H54 (cell line): ENCODE measurements at regions not wholly inside any gene's neighbourhood (a gene's known extent, or its start where the extent isn't known, plus 50 kb on each side); places are given as distances from the start of the nearest gene placed in this dataset.

Experiments used
- DNase-seq: peaks from one replicate; pipeline ENCODE4 v3.0.0; 2011; ENCODE audit warnings: low spot score, mixed read lengths; ENCODE audit not compliant: insufficient read length
- FAIRE-seq: peaks from 3 replicates; lab custom pipeline; 2011; peaks lifted over from hg19 to GRCh38; lab: Jason Lieb, UNC
- POLR2A ChIP-seq: IDR thresholded peaks from 2 replicates; pipeline ENCODE4 v1.6.1; 2011; ENCODE audit warnings: low read depth, mild to moderate bottlenecking, low read length

DNA sequence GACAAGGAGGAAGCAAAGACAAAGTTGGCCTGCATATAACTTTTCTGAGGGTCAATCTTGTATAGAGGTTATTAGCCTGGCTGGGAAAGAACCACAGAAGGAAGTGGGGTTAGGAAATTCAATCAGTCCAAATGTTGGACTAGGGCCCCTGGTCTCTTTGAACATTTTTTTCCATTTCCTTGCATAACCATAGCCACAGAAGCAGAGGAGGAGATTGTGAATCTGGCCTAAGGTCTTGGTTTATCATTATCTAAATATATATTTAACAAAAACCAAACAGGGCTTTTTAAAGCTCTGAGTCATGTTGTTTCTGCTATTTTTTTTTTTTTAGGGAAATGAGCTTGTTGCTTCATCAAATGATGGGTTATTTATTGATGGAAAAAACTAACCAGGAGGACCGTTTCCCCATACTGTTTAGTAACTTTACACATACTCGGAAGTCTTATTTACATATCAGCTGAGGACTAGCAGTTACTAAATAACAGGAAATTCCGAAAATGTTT, 97.7 kb upstream of the ACSL4 start:
- FAIRE-seq: no peak
- no peak for DNase-seq
- TF ChIP-seq POLR2A: no peak

DNA sequence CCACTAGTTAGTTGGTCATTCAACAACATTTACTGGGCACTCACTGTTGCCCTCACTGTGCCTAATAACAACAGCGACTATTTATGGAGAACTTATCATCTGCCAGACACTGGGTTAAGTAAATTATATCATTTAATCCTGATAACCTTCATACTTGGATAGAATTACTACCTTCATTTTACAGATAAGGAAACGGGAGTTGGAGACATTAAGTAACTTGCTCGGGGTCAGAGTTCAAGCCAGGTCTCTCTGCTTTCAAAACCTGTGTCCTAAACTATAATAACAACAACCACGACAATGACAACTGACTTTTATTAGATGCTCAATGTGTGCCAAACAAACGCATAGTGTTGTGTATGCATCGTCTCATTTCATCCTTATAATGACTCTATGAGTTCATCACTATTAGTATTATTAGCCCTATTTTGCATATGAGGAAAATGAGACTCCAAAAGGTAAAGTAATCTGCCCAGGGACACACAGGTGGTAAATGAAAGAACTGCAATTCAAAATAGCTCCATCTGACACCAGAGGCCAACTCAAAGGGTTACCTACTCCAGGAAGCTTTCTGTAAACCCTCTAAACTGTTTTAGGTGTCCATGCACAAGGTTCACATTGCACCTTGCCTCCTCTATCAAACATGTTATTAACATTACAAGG, 98.4 kb upstream of the ACSL4 start:
- no peak for FAIRE-seq
- no peak for TF ChIP-seq POLR2A

DNA sequence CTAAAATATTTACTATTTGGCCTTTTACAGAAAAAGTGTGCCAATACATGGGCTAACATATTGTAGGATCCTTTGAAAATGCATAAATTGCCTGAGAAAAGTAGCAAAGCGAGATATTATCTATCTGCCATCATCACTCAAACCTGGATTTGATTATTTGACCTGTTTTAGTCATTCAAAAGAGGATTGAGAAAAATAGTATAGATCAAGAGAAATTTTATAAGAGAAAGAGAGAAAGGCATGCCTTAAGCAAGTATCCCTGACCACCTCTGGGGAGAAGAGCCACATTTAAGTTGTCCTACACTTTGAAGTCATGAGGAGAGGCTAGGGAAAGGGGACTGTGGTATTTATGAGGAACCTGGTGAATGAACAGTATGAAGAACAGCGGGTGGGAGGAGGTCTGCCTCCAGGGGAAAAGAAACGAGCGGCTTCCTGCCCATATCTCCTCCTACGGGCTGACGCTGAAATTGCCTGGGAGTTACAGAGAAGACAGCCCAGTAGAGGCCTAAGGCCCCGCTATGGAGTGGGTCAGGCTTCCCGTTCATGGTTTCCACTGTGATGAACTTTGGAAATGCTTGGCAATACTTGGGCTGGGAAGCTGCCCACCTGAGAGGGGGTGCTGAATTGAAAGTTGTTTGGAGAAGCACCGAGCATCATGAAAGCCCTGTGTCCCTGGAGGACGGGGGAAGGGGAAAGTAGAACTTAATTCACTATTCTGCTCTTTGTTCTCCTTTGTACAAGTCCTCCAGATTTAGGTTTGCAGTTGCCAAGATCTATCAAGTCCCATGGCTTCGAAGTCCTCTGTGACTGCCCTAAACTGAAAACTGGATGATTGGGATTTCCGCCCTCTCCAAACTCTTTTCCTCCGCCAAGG, 106.9 kb upstream of the ACSL4 start:
- peak; percentile 69 for FAIRE-seq

More for the DNA sequence above, 98.4 kb upstream of the ACSL4 start:
- no peak for DNase-seq

DNA sequence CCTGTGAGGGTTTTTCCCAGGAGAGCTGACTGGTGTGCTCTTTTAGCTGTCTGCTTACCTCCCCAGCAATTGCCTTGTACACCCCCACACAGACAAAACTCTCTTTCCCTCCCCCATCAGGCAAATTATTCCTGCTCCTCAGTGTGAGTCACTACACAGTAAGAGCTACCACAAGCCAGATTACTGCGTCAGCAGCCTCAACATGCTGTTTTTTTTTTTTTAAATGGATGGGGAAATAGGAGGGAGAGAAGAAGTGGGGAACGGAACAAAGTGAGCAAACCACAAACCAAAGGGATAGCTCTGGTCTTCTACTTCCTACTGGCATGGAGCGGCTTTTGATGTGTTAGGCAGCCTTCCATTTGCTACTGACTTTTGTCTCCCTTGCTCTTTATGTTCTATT, 107.5 kb upstream of the ACSL4 start:
- DNase-seq (no peak), FAIRE-seq (peak; percentile 95)
- no peak for TF ChIP-seq POLR2A

More for the DNA sequence above, 106.9 kb upstream of the ACSL4 start:
- no peak for TF ChIP-seq POLR2A
- no peak for DNase-seq

DNA sequence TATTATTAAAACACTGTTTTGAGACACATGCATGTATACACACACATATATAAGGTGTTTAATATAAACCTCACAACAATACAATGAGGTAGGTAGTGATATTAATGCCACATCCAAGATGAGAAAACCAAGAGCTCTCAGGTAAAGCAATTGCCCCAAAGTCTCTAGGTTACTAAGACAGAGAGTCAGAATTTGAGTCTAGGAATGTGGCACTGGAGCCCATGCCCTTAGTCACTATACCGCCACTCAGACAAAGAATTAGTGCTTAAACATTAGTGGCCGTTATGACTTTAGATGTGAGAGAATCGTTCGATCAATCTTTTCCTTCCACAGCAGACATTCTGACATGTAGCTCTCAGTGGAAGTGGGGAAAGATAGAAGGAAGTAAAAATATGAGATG, 108.2 kb upstream of the ACSL4 start:
- FAIRE-seq: no peak
- no peak for TF ChIP-seq POLR2A

DNA sequence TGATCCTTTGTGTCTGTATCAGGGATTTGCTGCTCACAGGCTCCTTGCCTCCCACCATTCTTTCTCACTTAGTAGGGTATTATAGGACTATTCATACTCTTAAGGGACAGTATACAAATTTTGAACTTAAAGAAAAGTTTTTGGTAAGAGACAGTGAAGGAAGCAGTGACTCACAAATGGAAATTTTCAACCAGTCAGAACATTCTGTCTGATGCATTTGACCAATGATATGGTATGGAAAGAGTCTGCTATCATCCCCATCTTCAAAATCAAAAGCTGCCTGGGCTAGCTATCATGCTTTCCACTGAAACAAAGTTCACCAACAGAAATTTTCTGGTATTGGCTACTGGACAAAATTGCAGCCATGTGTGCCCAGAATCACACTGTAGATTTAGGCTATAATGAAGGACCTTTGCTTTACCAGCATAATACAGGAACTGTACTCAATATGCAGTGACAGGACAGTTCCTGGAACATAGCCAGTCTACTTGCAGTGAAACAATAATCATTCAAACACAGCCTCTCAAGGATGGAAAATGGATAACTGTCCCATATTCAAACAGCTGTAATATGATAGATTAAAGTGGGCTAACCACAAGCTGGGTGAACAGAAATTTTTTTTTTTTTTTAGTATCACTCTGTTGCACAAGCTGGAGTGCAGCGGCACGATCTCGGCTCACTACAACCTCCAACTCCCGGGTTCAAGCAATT, 109.0 kb upstream of the ACSL4 start:
- no peak for DNase-seq
- no peak for TF ChIP-seq POLR2A
- no peak for FAIRE-seq

More for the DNA sequence above, 108.2 kb upstream of the ACSL4 start:
- DNase-seq: no peak

DNA sequence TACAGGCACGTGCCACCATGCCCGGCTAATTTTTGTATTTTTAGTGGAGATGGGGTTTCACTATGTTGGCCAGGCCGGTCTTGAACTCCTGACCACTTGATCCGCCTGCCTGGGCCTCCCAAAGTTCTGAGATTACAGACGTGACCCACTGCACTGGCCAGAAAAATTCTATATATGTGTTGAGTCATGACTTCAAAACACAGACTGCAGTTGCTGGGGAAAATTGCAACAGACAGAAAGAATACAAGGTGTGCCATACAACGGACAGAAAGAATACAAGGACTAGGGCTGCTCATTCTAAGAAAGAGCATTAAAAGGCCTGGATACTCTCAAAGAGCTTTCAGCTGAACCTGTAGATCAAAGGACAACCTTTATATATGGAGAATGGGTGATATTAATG, 109.6 kb upstream of the ACSL4 start:
- FAIRE-seq (no peak), DNase-seq (no peak)
- TF ChIP-seq POLR2A: no peak

DNA sequence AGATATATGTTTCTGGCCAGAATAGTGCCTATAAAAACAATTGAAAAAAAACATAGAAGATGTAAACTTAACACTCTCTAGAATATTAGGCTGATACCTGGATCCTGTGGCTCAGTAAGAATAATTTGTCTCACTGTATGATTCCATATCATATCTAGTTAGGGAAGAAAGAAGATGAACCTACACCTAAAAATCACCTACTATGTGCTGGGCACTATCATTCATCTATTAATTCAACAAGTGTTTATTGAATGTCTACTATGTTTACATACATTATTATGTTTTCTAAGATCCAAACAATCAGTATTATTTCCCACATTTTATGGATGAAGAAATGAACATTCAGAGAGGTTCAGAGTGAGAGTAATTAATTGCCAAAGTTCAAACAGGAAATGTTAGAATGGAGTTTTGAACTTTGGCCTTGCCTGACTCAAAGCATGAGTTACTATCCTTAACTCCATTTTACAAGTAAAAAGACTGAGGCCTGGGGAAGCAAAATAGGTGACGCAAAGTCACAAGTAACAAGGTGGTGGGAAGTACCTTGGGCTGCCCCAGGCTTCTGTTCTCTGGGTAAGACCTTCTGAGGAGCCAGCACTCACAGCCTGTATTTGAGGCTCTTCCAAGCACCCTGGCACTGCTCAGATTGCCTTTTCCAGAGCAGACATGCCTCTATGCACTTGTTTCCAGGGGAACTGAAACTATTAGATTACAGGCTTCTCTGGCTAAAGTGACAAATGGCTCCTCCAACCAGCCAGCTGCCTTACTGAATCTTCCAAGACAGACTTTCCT, 111.1 kb upstream of the ACSL4 start:
- DNase-seq: no peak
- FAIRE-seq: no peak

DNA sequence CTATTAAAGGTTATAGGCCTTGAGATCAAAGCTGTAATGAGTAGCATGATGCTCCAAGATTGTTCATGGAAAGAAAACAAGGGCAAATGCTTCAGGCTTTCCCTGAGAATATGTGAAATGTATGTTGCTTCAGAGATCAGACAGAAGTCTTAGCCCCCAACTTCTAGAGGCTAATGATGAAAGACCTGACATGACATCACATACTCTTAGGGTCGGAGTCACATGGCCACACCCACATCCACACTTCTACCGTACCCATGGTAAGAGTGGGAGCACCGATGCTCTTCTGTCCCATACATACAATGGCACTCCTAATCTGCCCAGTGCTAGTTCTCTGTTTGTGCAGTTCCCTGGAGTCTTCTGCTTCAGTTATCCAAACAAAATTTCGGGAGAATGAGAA, 111.9 kb upstream of the ACSL4 start:
- no peak for DNase-seq
- no peak for TF ChIP-seq POLR2A
- FAIRE-seq: no peak

More for the DNA sequence above, 111.1 kb upstream of the ACSL4 start:
- TF ChIP-seq POLR2A: no peak

DNA sequence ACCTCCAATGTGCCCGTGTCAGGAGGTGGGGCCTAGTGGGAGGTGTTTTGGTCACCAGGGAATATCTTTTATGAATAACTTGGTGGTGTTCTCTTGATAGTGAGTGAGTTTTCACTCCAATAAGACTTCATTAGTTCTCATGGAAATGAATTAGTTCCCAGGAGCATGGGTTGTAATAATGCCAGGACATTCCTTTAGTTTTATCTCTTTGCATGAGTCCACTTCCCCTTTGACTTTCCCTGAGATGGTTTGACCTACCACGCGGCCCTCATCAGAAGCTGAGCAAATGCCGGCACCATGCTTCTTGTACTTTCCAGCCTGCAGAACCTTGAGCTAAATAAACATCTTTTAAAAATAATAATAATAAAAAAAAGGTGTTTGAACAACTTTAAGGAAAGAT, 112.9 kb upstream of the ACSL4 start:
- TF ChIP-seq POLR2A: no peak
- no peak for FAIRE-seq
- DNase-seq: no peak

DNA sequence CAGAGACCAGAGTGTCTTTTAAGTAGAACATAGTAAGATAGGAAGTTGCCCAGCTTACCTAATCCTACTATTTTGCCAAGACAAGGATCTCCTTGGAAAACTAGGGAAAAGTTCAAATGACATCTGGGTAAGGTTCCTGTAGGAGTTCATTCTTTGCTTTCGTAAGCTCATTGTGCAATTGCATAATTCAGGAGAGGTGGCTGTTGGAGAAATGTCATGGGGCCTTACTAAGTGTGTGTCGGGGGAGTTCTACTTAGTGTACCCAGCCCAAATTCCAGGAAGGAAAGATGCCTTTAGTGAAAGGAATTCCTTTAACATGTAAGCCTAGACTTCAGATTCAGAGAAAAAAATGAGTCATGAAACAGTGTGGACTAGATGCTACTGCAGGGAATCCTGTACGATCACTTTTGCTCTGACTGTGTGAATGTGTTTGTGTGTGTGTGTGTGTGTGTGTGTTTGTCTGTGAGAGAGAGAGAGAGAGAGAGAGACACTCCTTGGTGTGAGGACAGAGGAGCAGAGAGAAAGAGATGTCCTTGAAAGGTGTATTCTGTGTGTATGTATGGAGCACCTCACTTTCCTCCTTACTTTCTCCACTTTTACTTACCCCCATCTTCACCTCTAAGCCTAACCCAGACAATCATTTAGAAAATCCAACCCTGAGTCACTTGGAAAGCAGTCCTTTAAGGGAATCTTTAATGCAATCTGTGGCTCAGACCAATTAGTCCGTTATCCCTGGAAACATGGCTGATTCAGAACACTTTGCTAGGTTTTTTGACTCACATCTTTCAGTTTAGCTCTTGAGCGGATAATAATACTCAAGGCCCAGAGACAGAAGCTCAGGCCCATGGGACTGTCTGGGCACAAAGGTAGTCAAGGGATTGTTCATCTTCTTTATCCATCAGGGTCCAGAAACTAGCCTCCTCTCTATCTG, 114.5 kb upstream of the ACSL4 start:
- FAIRE-seq: peak; percentile 62
- no peak for TF ChIP-seq POLR2A
- no peak for DNase-seq

DNA sequence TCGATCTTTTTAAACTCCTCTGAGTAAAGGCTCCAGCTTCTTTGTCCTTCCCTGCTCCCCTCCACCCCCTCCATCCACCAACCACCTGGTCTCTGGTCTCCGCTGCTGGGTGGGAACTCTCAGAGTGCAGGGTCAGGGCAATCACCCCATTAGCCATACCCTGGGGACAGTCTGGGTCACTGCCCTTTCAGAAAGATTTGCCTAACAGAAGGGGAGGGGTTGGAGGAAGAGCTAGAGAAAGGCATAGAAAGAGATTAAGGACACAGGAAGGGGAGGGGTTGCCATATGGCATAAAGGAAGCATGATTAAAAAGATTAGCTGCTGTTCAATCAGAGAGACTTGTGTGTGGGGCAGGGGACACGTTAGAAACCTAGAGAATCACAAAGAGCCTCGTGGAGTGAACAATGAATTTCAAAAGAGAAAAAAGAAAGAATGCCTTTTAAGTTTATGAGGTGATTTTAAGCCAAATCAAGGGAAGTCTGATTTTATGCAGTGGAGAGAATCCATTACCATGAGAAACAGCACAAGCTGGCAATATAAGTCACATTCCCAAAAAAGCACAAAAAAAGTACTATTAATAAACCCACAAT, 115.5 kb upstream of the ACSL4 start:
- no peak for TF ChIP-seq POLR2A

More for the DNA sequence above, 115.5 kb upstream of the ACSL4 start:
- FAIRE-seq (no peak), DNase-seq (no peak)
